Kidney (tissue), 13 donors: ENCODE measurements at regions not wholly inside any gene's neighbourhood (a gene's known extent, or its start where the extent isn't known, plus 50 kb on each side); places are given as distances from the start of the nearest gene placed in this dataset.
A peak's percentile ranks its signal among the peaks of the same experiment; 100 is the strongest.

Source experiments
- DNase-seq, 5 donors: peaks; one replicate each; pipeline ENCODE4 v3.0.0-alpha.2; 2013 to 2020
- FAIRE-seq: peaks from 2 replicates; lab custom pipeline; 2012; peaks lifted over from hg19 to GRCh38; lab: Jason Lieb, UNC
- H3K27ac ChIP-seq, 2 donors: one replicate each; pipeline ENCODE4 v1.7.0; 2013; ENCODE audit warnings: low read depth in 2 of 2, low read length in 2 of 2, inconsistent platforms in 1 of 2
- H3K27me3 ChIP-seq: one replicate; pipeline ENCODE4 v1.7.1; 2013; ENCODE audit warnings: low read length, inconsistent platforms; ENCODE audit not compliant: control insufficient read depth, insufficient read depth
- H3K36me3 ChIP-seq, 3 donors: one replicate each; pipeline versions ENCODE4 v1.7.0 to v1.7.1; 2013; ENCODE audit warnings: low read length in 3 of 3, control low read depth in 1 of 3, inconsistent platforms in 1 of 3; ENCODE audit not compliant: insufficient read depth in 3 of 3, control insufficient read depth in 2 of 3
- H3K4me1 ChIP-seq, 3 donors: one replicate each; pipeline versions ENCODE4 v1.7.0 to v1.7.1; 2013; ENCODE audit warnings: low read length in 3 of 3, inconsistent platforms in 1 of 3, low read depth in 1 of 3; ENCODE audit not compliant: control insufficient read depth in 2 of 3, insufficient read depth in 2 of 3
- H3K4me3 ChIP-seq, 3 donors: one replicate each; pipeline versions ENCODE4 v1.7.0 to v1.8.1; 2013; ENCODE audit warnings: low read length in 3 of 3, control low read depth in 1 of 3, inconsistent platforms in 1 of 3
- H3K9ac ChIP-seq, 3 donors: one replicate each; pipeline versions ENCODE4 v1.7.0 to v1.7.1; 2013; ENCODE audit warnings: low read length in 3 of 3, control low read depth in 1 of 3, inconsistent platforms in 1 of 3
- H3K9me3 ChIP-seq, 3 donors: one replicate each; pipeline versions ENCODE4 v1.7.0 to v1.7.1; 2013; ENCODE audit warnings: low read length in 3 of 3, control low read depth in 1 of 3, inconsistent platforms in 1 of 3; ENCODE audit not compliant: control insufficient read depth in 2 of 3, insufficient read depth in 1 of 3
- CTCF ChIP-seq: IDR thresholded peaks from 3 replicates; pipeline ENCODE4 v1.5.1; 2012; ENCODE audit warnings: mild to moderate bottlenecking, moderate library complexity, borderline replicate concordance; ENCODE audit not compliant: insufficient read depth; ENCODE audit errors: extremely low read depth
- intact Hi-C: fragments of 100-400 bp; cut with DNase I; formaldehyde crosslinking; loops from one replicate; pipeline ENCODE4 v1.11.1; 2022
- donor health status: control.
- donor health status: control.
- donor health status: control.
- donor health status: control.
- donor health status: control.
- donor health status: DM: yes; HTN: yes; CAD: no.
- donor health status: Normal renal cell carcinoma (clear cell type).

DNA sequence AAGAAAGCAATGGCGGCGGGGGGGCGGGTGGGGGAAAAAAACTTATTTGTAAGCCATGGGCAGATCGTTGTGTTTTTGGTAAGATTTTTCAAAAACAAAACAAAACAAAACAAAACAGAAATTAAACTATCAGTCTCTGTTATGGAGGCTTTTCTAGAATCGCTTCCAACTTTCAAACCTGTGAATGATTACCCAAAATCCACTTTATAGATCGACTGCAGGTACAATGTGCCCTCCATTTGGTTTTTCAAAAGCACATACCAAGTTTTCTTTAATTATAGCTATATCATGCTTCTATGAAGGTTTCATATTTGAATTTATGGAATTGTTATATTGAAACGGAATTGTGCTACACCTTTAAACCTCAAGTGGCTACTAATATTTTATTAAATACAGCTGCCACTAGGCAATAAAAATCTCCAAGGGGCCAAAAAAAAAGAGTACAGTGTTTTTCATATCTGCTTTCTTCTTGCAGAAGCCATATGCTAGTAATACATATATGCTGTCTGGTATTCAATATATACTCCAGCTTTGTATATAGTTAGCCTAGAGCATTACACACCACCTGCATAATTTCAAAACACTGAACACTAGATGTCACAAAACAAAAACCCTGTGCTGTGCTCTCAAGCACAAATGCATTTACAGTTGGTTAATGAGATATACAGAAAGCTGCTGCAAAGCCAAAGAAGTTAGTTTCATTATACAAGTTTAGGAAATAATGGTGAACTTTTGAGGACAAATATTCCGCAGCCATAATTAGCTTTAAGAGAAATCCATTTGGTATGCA is 683.8 kb upstream of the NR2F2 start:
- no peak overlapping the region for H3K9ac ChIP-seq
- no peak overlapping the region for H3K27ac ChIP-seq
- FAIRE-seq (no peak), DNase-seq (peak in 2 of 5 donors; percentile 47 to 73)
- H3K36me3 ChIP-seq, result no peaks in the 10 kb centered on the region
- H3K9me3 ChIP-seq, result no peaks in the 10 kb centered on the region
- TF ChIP-seq CTCF, result no peak
- intact Hi-C loops, result no loop called here
- H3K4me3 ChIP-seq, result no peak overlapping the region
- no peaks in the 10 kb centered on the region for H3K27me3 ChIP-seq
- H3K4me1 ChIP-seq, result peaks cover 0 to 3% (median 0%) of the 10 kb centered on the region in 3 donors

- FAIRE-seq (no peak), DNase-seq (no peak)
- Histone ChIP-seq H3K4me3 (no peak overlapping the region), H3K9ac (no peak overlapping the region), H3K9me3 (no peaks in the 10 kb centered on the region), H3K27ac (no peak overlapping the region), H3K27me3 (no peaks in the 10 kb centered on the region), H3K4me1 (peaks cover 0 to 3% (median 0%) of the 10 kb centered on the region in 3 donors), H3K36me3 (no peaks in the 10 kb centered on the region)
- intact Hi-C loops, result no loop called here
- TF ChIP-seq CTCF, result no peak
Measured at GRCh38 chr15:95647531-95648277, 682.8 kb upstream of the NR2F2 start.

DNA sequence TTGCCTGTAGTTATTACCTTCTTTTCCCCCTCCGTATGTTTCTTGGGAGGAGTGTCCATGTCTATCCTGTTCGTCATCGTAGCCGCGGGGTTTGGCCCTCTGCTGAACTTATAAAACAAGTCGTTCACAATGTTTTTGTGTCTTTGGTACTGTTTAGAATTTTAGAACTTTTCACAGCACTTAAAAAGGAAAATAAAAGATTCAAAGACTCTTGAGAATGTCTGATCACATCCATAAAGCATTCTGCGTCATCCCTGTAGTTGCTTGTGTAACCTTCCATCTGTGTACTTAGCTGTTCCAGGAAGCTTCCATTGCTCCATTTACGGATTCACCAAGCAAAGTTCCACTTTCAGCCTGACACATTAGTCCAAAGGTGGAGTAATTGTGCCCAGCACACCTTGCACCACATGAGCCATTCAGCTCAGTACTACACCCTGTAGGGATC is 677.1 kb upstream of the NR2F2 start:
- no peak for DNase-seq
- FAIRE-seq, result no peak
- Histone ChIP-seq H3K4me1 (no peaks in the 10 kb centered on the region), H3K36me3 (no peaks in the 10 kb centered on the region), H3K4me3 (no peak overlapping the region), H3K9ac (no peak overlapping the region), H3K9me3 (no peaks in the 10 kb centered on the region), H3K27ac (no peak overlapping the region), H3K27me3 (no peaks in the 10 kb centered on the region)
- intact Hi-C loops, result no loop called here
- no peak for TF ChIP-seq CTCF
